ENCODE measurements at regions not wholly inside any gene's neighbourhood (a gene's known extent, or its start where the extent isn't known, plus 50 kb on each side); places are given as distances from the start of the nearest gene placed in this dataset.
"Not testable (repeated sequence)": the region's sequence is repeated elsewhere in the genome, so short reads cannot be mapped to it uniquely, and the experiment has no call there.

GRCh38 chr12:38204831-38205230 is 111.7 kb upstream of the ALG10B start:
- DNase-seq (no peak), ATAC-seq (no peak)
- intact Hi-C loops (cut with micrococcal nuclease) = no loop called here

GRCh38 chr12:38222011-38222410 is 94.6 kb upstream of the ALG10B start:
- DNase-seq = no peak
- intact Hi-C loops (cut with micrococcal nuclease) = no loop called here
- ATAC-seq = no peak

- ATAC-seq; DNase-seq; intact Hi-C loops (cut with micrococcal nuclease): not testable (repeated sequence)
Observed at GRCh38 chr12:38238328-38238727, 78.2 kb upstream of the ALG10B start.

GRCh38 chr12:38253778-38254177 is 62.8 kb upstream of the ALG10B start:
- DNase-seq (no peak), ATAC-seq (no peak)
- intact Hi-C loops (cut with micrococcal nuclease) = no loop called here

GRCh38 chr12:38258411-38258810 is 58.2 kb upstream of the ALG10B start:
- intact Hi-C loops (cut with micrococcal nuclease) = no loop called here
- DNase-seq = no peak
- no peak for ATAC-seq
